ENCODE measurements at regions not wholly inside any gene's neighbourhood (a gene's known extent, or its start where the extent isn't known, plus 50 kb on each side); places are given as distances from the start of the nearest gene placed in this dataset.

GRCh38 chr18:75556841-75557240 is 129.3 kb upstream of the SMIM21 start:
- FAIRE-seq = no peak
- TF ChIP-seq CTCF (IDR thresholded peaks at IDR 0.05; ENCODE audit: insufficient read depth, missing control alignments) = no peak
- no peak for DNase-seq (ENCODE audit: insufficient read length, low spot score)

GRCh38 chr18:75554644-75555185 is 127.2 kb upstream of the SMIM21 start:
- TF ChIP-seq CTCF (IDR thresholded peaks at IDR 0.05; ENCODE audit: insufficient read depth, missing control alignments) = no peak
- no peak for FAIRE-seq
- DNase-seq (ENCODE audit: insufficient read length, low spot score) = no peak

- no peak for TF ChIP-seq CTCF (IDR thresholded peaks at IDR 0.05; ENCODE audit: insufficient read depth, missing control alignments)
- DNase-seq (ENCODE audit: insufficient read length, low spot score) (no peak), FAIRE-seq (peak; percentile 11)
Observed at GRCh38 chr18:75554176-75554575, 126.7 kb upstream of the SMIM21 start.

- DNase-seq (ENCODE audit: insufficient read length, low spot score) = no peak
- FAIRE-seq = no peak
- TF ChIP-seq CTCF (IDR thresholded peaks at IDR 0.05; ENCODE audit: insufficient read depth, missing control alignments) = no peak
Observed at GRCh38 chr18:75553021-75553420, 125.5 kb upstream of the SMIM21 start.

GRCh38 chr18:75551071-75551470 is 123.6 kb upstream of the SMIM21 start:
- no peak for FAIRE-seq
- TF ChIP-seq CTCF (IDR thresholded peaks at IDR 0.05; ENCODE audit: insufficient read depth, missing control alignments) = no peak
- DNase-seq (ENCODE audit: insufficient read length, low spot score) = no peak

- DNase-seq (ENCODE audit: insufficient read length, low spot score) = no peak
- FAIRE-seq = no peak
- TF ChIP-seq CTCF (IDR thresholded peaks at IDR 0.05; ENCODE audit: insufficient read depth, missing control alignments) = no peak
Observed at GRCh38 chr18:75548353-75548905, 120.9 kb upstream of the SMIM21 start.

- TF ChIP-seq CTCF (IDR thresholded peaks at IDR 0.05; ENCODE audit: insufficient read depth, missing control alignments) = no peak
- no peak for FAIRE-seq
- no peak for DNase-seq (ENCODE audit: insufficient read length, low spot score)
Observed at GRCh38 chr18:75546964-75547363, 119.5 kb upstream of the SMIM21 start.
